Right renal cortex interstitium (tissue), 3 donors: ENCODE measurements at regions not wholly inside any gene's neighbourhood (a gene's known extent, or its start where the extent isn't known, plus 50 kb on each side); places are given as distances from the start of the nearest gene placed in this dataset.
"Not testable (repeated sequence)": the region's sequence is repeated elsewhere in the genome, so short reads cannot be mapped to it uniquely, and the experiment has no call there.

ENCODE experiments used
- DNase-seq, 3 donors: peaks; one replicate each; pipeline ENCODE4 v3.0.0-alpha.2; 2013; ENCODE audit warnings: low read depth in 3 of 3, low spot score in 2 of 3

DNA sequence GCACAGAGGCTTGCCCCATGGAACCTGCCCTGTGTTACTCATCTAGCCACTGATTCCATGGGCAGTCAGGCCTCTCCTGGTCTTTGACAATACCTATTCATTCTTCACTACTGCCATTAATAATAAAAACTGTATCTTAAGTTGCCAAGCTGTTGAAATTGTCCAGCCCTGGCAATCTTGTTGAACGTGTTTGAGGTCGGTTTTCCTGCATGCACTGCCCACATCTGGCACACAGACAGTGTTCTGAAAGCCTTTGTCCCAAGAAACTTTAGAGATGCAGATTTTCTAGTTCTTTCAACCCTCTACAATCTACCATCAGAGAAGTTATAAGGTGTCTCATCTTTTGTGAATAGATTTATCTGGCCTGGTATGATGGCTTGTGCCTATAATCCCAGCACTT, 567.2 kb upstream of the NECTIN3 start:
- DNase-seq, result no peak

GRCh38 chr3:110504901-110505300, 566.7 kb upstream of the NECTIN3 start:
- DNase-seq, result no peak

DNA sequence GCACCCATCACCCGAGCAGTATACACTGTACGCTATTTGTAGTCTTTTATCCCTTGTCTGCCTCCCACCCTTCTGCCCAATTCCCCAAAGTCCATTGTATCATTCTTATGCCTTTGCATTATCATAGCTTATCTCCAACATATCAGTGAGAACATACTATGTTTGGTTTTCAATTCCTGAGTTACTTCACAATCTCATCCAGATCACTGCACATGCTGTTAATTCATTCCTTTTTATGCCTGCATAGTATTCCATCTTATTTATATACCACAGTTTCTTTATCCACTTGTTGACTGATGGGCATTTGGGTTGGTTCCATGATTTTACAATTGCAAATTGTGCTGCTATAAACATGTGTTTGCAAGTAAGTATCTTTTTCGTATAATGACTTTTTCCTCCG, 564.7 kb upstream of the NECTIN3 start:
- DNase-seq, result no peak

DNA sequence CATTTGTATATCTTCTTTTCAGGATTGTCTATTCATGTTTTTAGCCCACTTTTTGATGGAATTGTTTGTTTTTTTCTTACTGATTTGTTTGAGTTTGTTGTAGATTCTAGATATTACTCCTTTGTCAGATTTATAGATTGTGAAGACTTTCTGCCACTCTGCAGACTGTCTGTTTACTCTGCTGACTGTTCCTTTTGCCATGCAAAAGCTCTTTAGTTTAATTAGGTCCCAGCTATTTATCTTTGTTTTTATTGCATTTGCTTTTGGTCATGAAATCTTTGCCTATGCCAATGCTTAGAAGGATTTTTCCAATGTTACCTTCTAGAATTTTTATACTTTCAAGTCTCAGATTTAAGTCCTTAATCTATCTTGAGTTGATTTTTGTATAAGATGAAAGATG, 564.0 kb upstream of the NECTIN3 start:
- DNase-seq, result not testable (repeated sequence)

DNA sequence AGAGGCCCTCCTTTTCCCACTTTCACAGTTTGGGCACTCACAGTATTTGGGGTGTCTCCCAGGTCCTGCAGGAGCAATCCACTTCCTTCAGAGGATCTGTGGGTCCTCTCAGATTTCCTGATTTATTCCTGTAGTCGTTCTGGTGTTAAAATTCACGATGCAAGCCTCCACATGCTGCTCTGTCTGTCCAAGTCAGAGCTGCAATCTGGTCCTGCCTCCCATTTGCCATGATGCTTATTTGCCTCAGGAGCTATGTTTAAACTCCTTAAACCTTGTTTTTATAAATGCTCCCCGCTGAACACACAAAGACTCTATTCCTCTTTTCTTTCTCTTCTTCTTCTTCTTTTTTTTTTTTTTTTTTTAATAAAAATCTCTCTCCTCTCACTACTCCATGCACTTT, 558.7 kb upstream of the NECTIN3 start:
- DNase-seq, result no peak

GRCh38 chr3:110518031-110518430, 553.6 kb upstream of the NECTIN3 start:
- DNase-seq, result no peak

- no peak for DNase-seq
Observed at GRCh38 chr3:110519071-110519470, 552.5 kb upstream of the NECTIN3 start.

DNA sequence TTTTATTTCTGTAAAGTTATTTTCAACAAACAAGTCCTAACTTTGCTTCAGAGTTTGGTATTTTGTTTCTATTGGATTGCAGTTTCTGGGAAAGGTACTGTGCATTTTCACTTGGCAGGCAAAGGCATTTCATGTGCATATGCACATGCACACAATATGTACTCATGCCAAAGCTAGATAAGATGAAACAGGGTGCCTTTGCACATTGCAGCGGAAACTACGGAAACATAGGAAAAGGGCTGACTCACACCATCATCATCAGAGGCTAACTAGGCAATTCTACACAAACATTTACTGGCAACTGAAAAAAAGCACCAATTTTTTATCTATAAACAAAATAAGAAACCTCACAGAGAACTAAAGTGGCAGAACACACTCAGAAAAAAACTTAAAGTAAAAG, 550.6 kb upstream of the NECTIN3 start:
- DNase-seq, result no peak

DNA sequence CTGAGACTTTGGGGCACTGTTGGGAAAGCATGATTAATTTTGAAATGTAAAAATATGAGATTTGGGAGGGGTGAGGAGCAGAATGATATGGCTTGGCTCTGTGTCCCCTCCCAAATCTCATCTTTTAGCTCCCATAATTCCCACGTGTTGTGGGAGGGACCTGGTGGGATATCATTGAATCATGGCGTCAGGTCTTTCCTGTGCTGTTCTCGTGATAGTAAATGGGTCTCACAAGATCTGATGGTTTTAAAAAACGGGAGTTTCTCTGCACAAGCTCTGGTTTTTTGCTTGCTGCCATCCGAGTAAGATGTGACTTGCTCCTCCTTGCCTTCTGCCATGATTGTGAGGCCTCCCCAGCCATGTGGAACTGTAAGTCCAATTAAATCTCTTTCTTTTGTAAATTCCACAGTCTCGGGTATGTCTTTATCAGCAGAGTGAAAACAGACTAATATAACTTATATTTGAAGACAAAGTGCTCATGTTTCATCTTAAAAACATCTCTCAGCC, 546.0 kb upstream of the NECTIN3 start:
- not testable (repeated sequence) for DNase-seq

DNA sequence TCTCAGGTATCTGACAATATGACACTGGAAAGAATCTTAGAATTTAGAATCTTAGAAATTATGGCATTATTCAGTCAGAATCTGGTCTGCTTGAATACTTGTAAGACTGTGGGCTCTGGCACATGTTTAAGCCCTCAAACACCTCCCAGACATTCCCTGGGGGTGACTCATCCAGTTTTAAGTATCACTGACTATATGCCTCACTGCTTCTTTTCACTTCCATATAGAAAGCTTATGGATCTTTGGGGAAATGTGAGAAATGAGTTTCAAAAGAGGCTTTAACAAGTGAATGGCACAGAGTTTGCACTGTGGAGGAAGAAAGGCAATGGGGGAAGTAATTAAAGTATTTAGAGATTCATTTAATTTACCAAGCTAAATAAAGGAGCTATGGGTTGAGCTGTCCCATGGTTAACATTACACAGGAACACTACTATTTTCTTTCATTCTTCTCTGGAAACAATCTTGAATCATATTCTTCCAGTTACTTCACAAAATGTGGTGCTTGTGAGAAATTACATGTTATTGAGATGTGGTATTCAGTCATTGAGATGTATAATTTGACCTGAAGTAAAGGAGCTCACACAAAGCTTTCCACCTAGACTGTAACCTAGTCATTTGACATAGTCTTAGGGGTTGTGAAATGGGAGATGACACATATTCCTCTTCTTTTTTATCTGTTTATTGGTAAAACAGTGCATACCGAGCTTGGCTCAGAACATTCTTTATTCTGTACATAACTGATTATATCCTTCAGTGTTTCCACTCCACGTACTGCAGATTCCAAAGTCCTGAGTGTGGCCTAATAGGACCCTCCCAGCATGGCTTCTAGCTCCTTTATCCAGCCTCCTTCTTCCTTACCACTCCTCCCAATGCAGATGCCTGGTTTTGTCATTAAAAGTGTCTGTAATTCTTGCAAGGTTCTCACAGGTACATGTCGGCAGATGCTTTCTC, 544.6 kb upstream of the NECTIN3 start:
- DNase-seq, result no peak

- no peak for DNase-seq
Observed at GRCh38 chr3:110528305-110529121, 543.1 kb upstream of the NECTIN3 start.

GRCh38 chr3:110530902-110531301, 540.7 kb upstream of the NECTIN3 start:
- DNase-seq, result no peak

- no peak for DNase-seq
Observed at GRCh38 chr3:110533089-110533488, 538.5 kb upstream of the NECTIN3 start.

GRCh38 chr3:110542552-110543150, 529.0 kb upstream of the NECTIN3 start:
- no peak for DNase-seq

- no peak for DNase-seq
Observed at GRCh38 chr3:110544730-110545129, 526.9 kb upstream of the NECTIN3 start.

GRCh38 chr3:110550511-110550910, 521.1 kb upstream of the NECTIN3 start:
- DNase-seq, result no peak

- no peak for DNase-seq
Observed at GRCh38 chr3:110562621-110563020, 509.0 kb upstream of the NECTIN3 start.

- no peak for DNase-seq
Observed at GRCh38 chr3:110564674-110565073, 506.9 kb upstream of the NECTIN3 start.

GRCh38 chr3:110567029-110567428, 504.6 kb upstream of the NECTIN3 start:
- no peak for DNase-seq

DNA sequence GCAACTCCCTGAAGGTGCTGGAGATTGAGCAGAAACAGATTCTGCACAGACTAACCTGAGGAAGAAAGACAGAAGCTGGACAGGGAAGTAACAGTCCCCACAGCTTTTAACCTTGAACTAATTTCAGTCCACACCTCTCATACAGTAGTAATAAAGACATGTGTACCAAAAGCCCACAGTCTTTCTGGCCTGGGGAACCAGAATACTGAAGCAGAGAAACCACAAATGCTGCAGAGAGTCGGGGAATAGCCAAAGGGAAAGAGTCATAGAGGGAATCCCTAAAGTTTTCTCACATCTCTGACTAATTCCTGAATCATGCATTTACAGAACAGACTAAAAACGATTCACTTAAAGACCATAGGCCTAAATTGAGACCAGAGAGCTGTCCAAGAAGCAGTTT, 503.4 kb upstream of the NECTIN3 start:
- no peak for DNase-seq

DNA sequence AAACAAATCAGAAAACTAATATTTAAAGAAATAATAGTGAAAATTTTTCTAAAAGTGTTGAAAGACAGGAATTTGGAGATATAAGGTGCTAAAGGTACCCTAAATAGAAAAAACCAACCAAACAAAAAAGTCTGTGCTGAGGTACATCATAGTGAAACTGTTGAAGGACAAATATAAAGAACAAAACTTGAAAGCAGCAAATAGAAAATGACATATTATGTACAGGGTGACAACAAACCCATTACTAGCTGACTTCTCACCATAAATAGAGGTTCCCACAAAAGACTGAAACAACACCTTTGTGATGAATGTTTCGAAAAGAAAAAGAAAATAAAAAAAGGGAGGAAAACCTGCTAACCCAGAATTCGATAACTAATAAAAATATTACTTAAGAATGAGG, 502.5 kb upstream of the NECTIN3 start:
- DNase-seq, result no peak
